Astrocyte (in vitro differentiated cells and primary cell): ENCODE measurements at regions not wholly inside any gene's neighbourhood (a gene's known extent, or its start where the extent isn't known, plus 50 kb on each side); places are given as distances from the start of the nearest gene placed in this dataset.

ENCODE experiments used
- DNase-seq: peaks from one replicate; pipeline ENCODE4 v3.0.0-alpha.2; 2010; ENCODE audit warnings: low read depth
- FAIRE-seq: peaks from 2 replicates; lab custom pipeline; 2011; peaks lifted over from hg19 to GRCh38; lab: Jason Lieb, UNC
- H2AFZ ChIP-seq: 2 replicates; pipeline ENCODE4 v1.6.0; 2012; ENCODE audit warnings: low read depth, low read length, inconsistent platforms
- H3K27ac ChIP-seq: 2 replicates; pipeline ENCODE4 v1.5.1; 2011; ENCODE audit warnings: low read depth, low read length, inconsistent platforms
- H3K27me3 ChIP-seq: 2 replicates; pipeline ENCODE4 v1.6.0; 2011; ENCODE audit warnings: low read length, inconsistent platforms; ENCODE audit not compliant: insufficient read depth
- H3K36me3 ChIP-seq: 2 replicates; pipeline ENCODE4 v1.5.1; 2011; ENCODE audit warnings: low read length, inconsistent platforms; ENCODE audit not compliant: insufficient read depth
- H3K4me1 ChIP-seq: 2 replicates; pipeline ENCODE4 v1.5.1; 2011; ENCODE audit warnings: low read length, inconsistent platforms; ENCODE audit not compliant: insufficient read depth
- H3K4me2 ChIP-seq: 2 replicates; pipeline ENCODE4 v1.6.0; 2012; ENCODE audit warnings: low read length, inconsistent platforms
- H3K4me3 ChIP-seq: 2 replicates; pipeline ENCODE4 v1.5.1; 2011; ENCODE audit warnings: low read depth, mild to moderate bottlenecking, low read length, inconsistent platforms; ENCODE audit not compliant: insufficient read depth
- H3K79me2 ChIP-seq: 2 replicates; pipeline ENCODE4 v1.6.0; 2012; ENCODE audit warnings: mild to moderate bottlenecking, low read length, inconsistent platforms; ENCODE audit not compliant: insufficient read depth
- H3K9ac ChIP-seq: 2 replicates; pipeline ENCODE4 v1.6.0; 2012; ENCODE audit warnings: mild to moderate bottlenecking, low read length, inconsistent platforms
- H3K9me3 ChIP-seq: 2 replicates; pipeline ENCODE4 v1.5.1; 2012; ENCODE audit warnings: low read depth, mild to moderate bottlenecking, low read length, inconsistent platforms; ENCODE audit not compliant: insufficient read depth
- H4K20me1 ChIP-seq: 2 replicates; pipeline ENCODE4 v1.6.0; 2012; ENCODE audit warnings: low read length, inconsistent platforms; ENCODE audit not compliant: insufficient read depth
- H3K27ac Mint-ChIP-seq: one replicate; pipeline ENCODE4 v1.8.0; 2021; ENCODE audit warnings: mild to moderate bottlenecking, mixed read lengths; ENCODE audit not compliant: unreplicated experiment
- H3K27me3 Mint-ChIP-seq: one replicate; pipeline ENCODE4 v1.8.0; 2021; ENCODE audit warnings: low read depth, mixed read lengths; ENCODE audit not compliant: unreplicated experiment
- H3K36me3 Mint-ChIP-seq: one replicate; pipeline ENCODE4 v1.8.0; 2021; ENCODE audit warnings: low read depth, mixed read lengths; ENCODE audit not compliant: unreplicated experiment
- H3K4me1 Mint-ChIP-seq: one replicate; pipeline ENCODE4 v1.8.0; 2021; ENCODE audit warnings: low read depth, mixed read lengths; ENCODE audit not compliant: unreplicated experiment
- H3K4me3 Mint-ChIP-seq: one replicate; pipeline ENCODE4 v1.8.0; 2021; ENCODE audit warnings: mild to moderate bottlenecking, moderate library complexity, mixed read lengths; ENCODE audit not compliant: unreplicated experiment
- H3K9me3 Mint-ChIP-seq: one replicate; pipeline ENCODE4 v1.8.0; 2021; ENCODE audit warnings: mild to moderate bottlenecking, mixed read lengths; ENCODE audit not compliant: unreplicated experiment
- EZH2 ChIP-seq: IDR thresholded peaks from 2 replicates; pipeline ENCODE4 v1.6.1; 2012; ENCODE audit warnings: mild to moderate bottlenecking, low read length, inconsistent platforms; ENCODE audit not compliant: insufficient read depth
- TF ChIP-seq, protein P1 (sequence below): IDR thresholded peaks from 2 replicates; pipeline ENCODE4 v1.5.1; 2011; ENCODE audit warnings: low read depth, mild to moderate bottlenecking, inconsistent platforms, low read length, moderate library complexity; ENCODE audit not compliant: insufficient read depth

- TF ChIP-seq EZH2, result no peak
- TF ChIP-seq, protein P1, sequence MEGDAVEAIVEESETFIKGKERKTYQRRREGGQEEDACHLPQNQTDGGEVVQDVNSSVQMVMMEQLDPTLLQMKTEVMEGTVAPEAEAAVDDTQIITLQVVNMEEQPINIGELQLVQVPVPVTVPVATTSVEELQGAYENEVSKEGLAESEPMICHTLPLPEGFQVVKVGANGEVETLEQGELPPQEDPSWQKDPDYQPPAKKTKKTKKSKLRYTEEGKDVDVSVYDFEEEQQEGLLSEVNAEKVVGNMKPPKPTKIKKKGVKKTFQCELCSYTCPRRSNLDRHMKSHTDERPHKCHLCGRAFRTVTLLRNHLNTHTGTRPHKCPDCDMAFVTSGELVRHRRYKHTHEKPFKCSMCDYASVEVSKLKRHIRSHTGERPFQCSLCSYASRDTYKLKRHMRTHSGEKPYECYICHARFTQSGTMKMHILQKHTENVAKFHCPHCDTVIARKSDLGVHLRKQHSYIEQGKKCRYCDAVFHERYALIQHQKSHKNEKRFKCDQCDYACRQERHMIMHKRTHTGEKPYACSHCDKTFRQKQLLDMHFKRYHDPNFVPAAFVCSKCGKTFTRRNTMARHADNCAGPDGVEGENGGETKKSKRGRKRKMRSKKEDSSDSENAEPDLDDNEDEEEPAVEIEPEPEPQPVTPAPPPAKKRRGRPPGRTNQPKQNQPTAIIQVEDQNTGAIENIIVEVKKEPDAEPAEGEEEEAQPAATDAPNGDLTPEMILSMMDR, result no peak
- Histone ChIP-seq H3K27me3 (peaks cover 3% of the 10 kb centered on the region), H3K4me1 (no peaks in the 10 kb centered on the region), H3K4me3 (no peak overlapping the region), H3K9ac (no peak overlapping the region), H2AFZ (no peak overlapping the region), H3K9me3 (no peaks in the 10 kb centered on the region), H4K20me1 (no peaks in the 10 kb centered on the region), H3K79me2 (no peaks in the 10 kb centered on the region), H3K4me2 (no peak overlapping the region), H3K36me3 (no peaks in the 10 kb centered on the region), H3K27ac (no peak overlapping the region)
- H3K4me1 Mint-ChIP-seq, result no peaks in the 10 kb centered on the region
- H3K27ac Mint-ChIP-seq, result no peak overlapping the region
- no peak overlapping the region for H3K4me3 Mint-ChIP-seq
- peaks cover 1% of the 10 kb centered on the region for H3K36me3 Mint-ChIP-seq
- H3K9me3 Mint-ChIP-seq, result no peaks in the 10 kb centered on the region
- no peak for DNase-seq
- FAIRE-seq, result no peak
- H3K27me3 Mint-ChIP-seq, result peaks cover 33% of the 10 kb centered on the region
These were observed 167.8 kb upstream of the IQSEC1 start for GRCh38 chr3:13240928-13241618.

GRCh38 chr3:13239467-13239760 lies 166.2 kb upstream of the IQSEC1 start:
- Mint-ChIP-seq H3K36me3 (peaks cover 1% of the 10 kb centered on the region), H3K9me3 (no peaks in the 10 kb centered on the region), H3K4me3 (no peak overlapping the region), H3K27ac (no peak overlapping the region), H3K27me3 (peaks cover 42% of the 10 kb centered on the region), H3K4me1 (peaks cover 6% of the 10 kb centered on the region)
- Histone ChIP-seq H3K27me3 (peaks cover 3% of the 10 kb centered on the region), H2AFZ (no peak overlapping the region), H3K27ac (no peak overlapping the region), H3K79me2 (no peaks in the 10 kb centered on the region), H3K4me1 (no peaks in the 10 kb centered on the region), H3K9ac (no peak overlapping the region), H3K36me3 (no peaks in the 10 kb centered on the region), H3K4me2 (no peak overlapping the region), H3K4me3 (no peak overlapping the region), H3K9me3 (no peaks in the 10 kb centered on the region), H4K20me1 (no peaks in the 10 kb centered on the region)
- no peak for TF ChIP-seq EZH2
- TF ChIP-seq, protein P1, result no peak
- no peak for DNase-seq
- FAIRE-seq, result no peak

DNA sequence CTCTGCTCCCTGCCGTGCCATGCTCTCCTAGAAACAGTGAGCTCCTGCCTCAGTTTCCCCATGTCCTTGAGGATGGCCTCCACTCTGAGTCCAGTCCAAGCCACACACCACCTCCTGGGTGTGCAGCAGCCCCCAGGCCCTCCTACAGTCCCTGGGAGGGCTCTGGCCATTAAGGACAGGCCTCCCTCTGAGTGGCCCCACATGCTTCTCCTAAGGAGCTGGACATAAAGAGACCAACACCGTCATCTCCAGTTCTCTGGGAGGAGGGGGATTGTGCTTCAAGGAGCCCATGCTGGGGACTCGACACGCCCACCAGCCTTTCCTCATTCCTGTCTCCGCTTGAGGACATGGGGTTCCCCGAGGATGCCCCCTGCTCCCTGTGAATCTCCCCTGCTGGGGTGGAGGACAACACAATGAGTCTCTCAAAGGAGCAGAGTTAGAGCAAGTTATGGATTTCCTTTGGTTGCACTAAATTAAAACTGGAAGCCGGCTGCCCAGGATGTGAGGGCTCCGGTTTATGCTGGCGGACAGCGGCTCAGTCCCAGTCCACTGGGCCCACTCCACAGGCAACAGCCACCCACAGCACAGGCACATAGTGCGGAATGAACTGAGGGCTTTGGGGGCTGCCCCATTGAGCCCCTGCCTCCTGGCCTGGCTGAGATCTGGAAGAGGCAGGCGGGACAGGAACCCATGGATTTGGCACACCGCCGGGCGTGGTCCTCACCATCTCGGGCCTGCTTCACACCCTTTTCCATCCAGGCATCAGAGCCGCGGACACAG lies 165.6 kb upstream of the IQSEC1 start:
- Histone ChIP-seq H2AFZ (no peak overlapping the region), H3K27ac (no peak overlapping the region), H4K20me1 (no peaks in the 10 kb centered on the region), H3K9me3 (no peaks in the 10 kb centered on the region), H3K36me3 (no peaks in the 10 kb centered on the region), H3K4me1 (no peaks in the 10 kb centered on the region), H3K4me3 (no peak overlapping the region), H3K27me3 (peaks cover 6% of the 10 kb centered on the region), H3K79me2 (no peaks in the 10 kb centered on the region), H3K9ac (no peak overlapping the region), H3K4me2 (no peak overlapping the region)
- FAIRE-seq (no peak), DNase-seq (no peak)
- TF ChIP-seq, protein P1, result no peak
- TF ChIP-seq EZH2, result no peak
- no peak overlapping the region for H3K27ac Mint-ChIP-seq
- H3K36me3 Mint-ChIP-seq, result peaks cover 1% of the 10 kb centered on the region
- H3K4me1 Mint-ChIP-seq, result peaks cover 6% of the 10 kb centered on the region
- H3K27me3 Mint-ChIP-seq, result peaks cover 42% of the 10 kb centered on the region
- H3K9me3 Mint-ChIP-seq, result no peaks in the 10 kb centered on the region
- H3K4me3 Mint-ChIP-seq, result no peak overlapping the region
